Testis (tissue), 2 donors: ENCODE measurements at regions not wholly inside any gene's neighbourhood (a gene's known extent, or its start where the extent isn't known, plus 50 kb on each side); places are given as distances from the start of the nearest gene placed in this dataset.

Experiments used
- POLR2A ChIP-seq: fragments of 450-650 bp; IDR thresholded peaks from one replicate; pipeline ENCODE4 v1.6.1; 2017; ENCODE audit warnings: antibody characterized with exemption, mild to moderate bottlenecking, moderate library complexity
- TF ChIP-seq, protein P1 (sequence below), 3 experiments: fragments of 450-650 bp in 2 of 3; fragments of 200-600 bp in 1 of 3; sonication (generic) in 1 of 3; IDR thresholded peaks; one replicate each; pipeline ENCODE4 v1.5.1; 2016 to 2019; ENCODE audit warnings: antibody characterized with exemption in 3 of 3, mild to moderate bottlenecking in 2 of 3, moderate library complexity in 1 of 3

DNA sequence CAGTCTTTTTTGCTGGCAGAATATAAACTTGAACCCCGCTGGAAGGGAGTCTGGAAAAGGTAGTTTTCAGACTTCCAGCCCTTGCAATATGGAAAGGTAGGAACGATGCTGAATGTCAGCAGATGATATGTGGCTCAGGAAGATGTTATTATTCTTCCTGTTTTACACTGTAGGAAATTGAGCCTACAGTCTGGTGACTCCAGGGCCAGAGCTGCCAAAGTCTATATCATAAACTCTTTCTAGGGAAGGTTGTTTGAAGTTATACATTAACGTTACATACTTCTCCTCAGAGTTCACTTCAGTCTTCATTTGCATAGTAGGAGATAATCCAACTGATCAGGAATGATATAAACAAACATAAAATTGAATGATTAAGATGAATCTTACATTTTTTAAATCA is 141.3 kb downstream of the FAT4 start:
- TF ChIP-seq, protein P1, sequence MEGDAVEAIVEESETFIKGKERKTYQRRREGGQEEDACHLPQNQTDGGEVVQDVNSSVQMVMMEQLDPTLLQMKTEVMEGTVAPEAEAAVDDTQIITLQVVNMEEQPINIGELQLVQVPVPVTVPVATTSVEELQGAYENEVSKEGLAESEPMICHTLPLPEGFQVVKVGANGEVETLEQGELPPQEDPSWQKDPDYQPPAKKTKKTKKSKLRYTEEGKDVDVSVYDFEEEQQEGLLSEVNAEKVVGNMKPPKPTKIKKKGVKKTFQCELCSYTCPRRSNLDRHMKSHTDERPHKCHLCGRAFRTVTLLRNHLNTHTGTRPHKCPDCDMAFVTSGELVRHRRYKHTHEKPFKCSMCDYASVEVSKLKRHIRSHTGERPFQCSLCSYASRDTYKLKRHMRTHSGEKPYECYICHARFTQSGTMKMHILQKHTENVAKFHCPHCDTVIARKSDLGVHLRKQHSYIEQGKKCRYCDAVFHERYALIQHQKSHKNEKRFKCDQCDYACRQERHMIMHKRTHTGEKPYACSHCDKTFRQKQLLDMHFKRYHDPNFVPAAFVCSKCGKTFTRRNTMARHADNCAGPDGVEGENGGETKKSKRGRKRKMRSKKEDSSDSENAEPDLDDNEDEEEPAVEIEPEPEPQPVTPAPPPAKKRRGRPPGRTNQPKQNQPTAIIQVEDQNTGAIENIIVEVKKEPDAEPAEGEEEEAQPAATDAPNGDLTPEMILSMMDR (IDR thresholded peaks at IDR 0.05): no peak
- no peak for TF ChIP-seq POLR2A
